Keratinocyte (primary cell): ENCODE measurements at regions not wholly inside any gene's neighbourhood (a gene's known extent, or its start where the extent isn't known, plus 50 kb on each side); places are given as distances from the start of the nearest gene placed in this dataset.

ENCODE experiments used
- DNase-seq: peaks from one replicate; pipeline ENCODE4 v3.0.0-alpha.2; 2011; ENCODE audit warnings: low read depth, missing footprints, low spot score
- FAIRE-seq: peaks from 2 replicates; lab custom pipeline; 2011; peaks lifted over from hg19 to GRCh38; lab: Jason Lieb, UNC
- H2AFZ ChIP-seq: 2 replicates; pipeline ENCODE4 v1.6.0; 2012; ENCODE audit warnings: low read length, control low read depth, inconsistent platforms; ENCODE audit not compliant: control insufficient read depth
- H3K27ac ChIP-seq: 2 replicates; pipeline ENCODE4 v1.5.1; 2011; ENCODE audit warnings: low read length; ENCODE audit not compliant: control insufficient read depth, insufficient read depth
- H3K27me3 ChIP-seq: 3 replicates; pipeline ENCODE4 v1.6.0; 2011; ENCODE audit warnings: low read length; ENCODE audit not compliant: control insufficient read depth, insufficient read depth; ENCODE audit errors: extremely low read depth
- H3K36me3 ChIP-seq, 2 experiments: 2 replicates in 1 of 2; 3 replicates in 1 of 2; pipeline ENCODE4 v1.5.1; 2011; ENCODE audit warnings: low read length in 2 of 2, mild to moderate bottlenecking in 1 of 2; ENCODE audit not compliant: control insufficient read depth in 2 of 2, insufficient read depth in 2 of 2; ENCODE audit errors: extremely low read depth in 1 of 2
- H3K4me1 ChIP-seq: 3 replicates; pipeline ENCODE4 v1.5.1; 2011; ENCODE audit warnings: low read length; ENCODE audit not compliant: control insufficient read depth, insufficient read depth; ENCODE audit errors: extremely low read depth
- H3K4me2 ChIP-seq: 3 replicates; pipeline ENCODE4 v1.6.0; 2011; ENCODE audit warnings: low read depth, low read length; ENCODE audit not compliant: control insufficient read depth, insufficient read depth; ENCODE audit errors: extremely low read depth
- H3K4me3 ChIP-seq, 3 experiments: fragments of 200-600 bp in 1 of 3; sonication (generic) in 1 of 3; 2 replicates in 2 of 3; 3 replicates in 1 of 3; pipeline ENCODE4 v1.5.1; 2011 to 2016; ENCODE audit warnings: low read length in 3 of 3, mild to moderate bottlenecking in 3 of 3, control low read depth in 2 of 3, inconsistent platforms in 1 of 3, low read depth in 1 of 3, mixed read lengths in 1 of 3, mixed run types in 1 of 3, moderate library complexity in 1 of 3; ENCODE audit not compliant: control insufficient read depth in 2 of 3, insufficient read depth in 2 of 3; ENCODE audit errors: extremely low read depth in 1 of 3
- H3K79me2 ChIP-seq: 2 replicates; pipeline ENCODE4 v1.6.0; 2012; ENCODE audit warnings: low read length; ENCODE audit not compliant: control insufficient read depth, insufficient read depth
- H3K9ac ChIP-seq: 3 replicates; pipeline ENCODE4 v1.6.0; 2011; ENCODE audit warnings: low read length; ENCODE audit not compliant: control insufficient read depth, insufficient read depth; ENCODE audit errors: extremely low read depth
- H3K9me1 ChIP-seq: 3 replicates; pipeline ENCODE4 v1.6.0; 2011; ENCODE audit warnings: low read length; ENCODE audit not compliant: control insufficient read depth, insufficient read depth; ENCODE audit errors: extremely low read depth
- H3K9me3 ChIP-seq: 2 replicates; pipeline ENCODE4 v1.5.1; 2012; ENCODE audit warnings: low read depth, low read length; ENCODE audit not compliant: control insufficient read depth
- H4K20me1 ChIP-seq: 3 replicates; pipeline ENCODE4 v1.6.0; 2011; ENCODE audit warnings: low read length; ENCODE audit not compliant: control insufficient read depth, insufficient read depth; ENCODE audit errors: extremely low read depth
- CTCF ChIP-seq, 3 experiments: IDR thresholded peaks in 1 of 3; conservative IDR thresholded peaks in 1 of 3; optimal IDR thresholded peaks in 1 of 3; 2 replicates in 2 of 3; 3 replicates in 1 of 3; pipeline versions ENCODE3 to v1.5.1; 2011; ENCODE audit warnings: low read length in 3 of 3, mild to moderate bottlenecking in 3 of 3, moderate library complexity in 2 of 3, control low read depth in 1 of 3, inconsistent platforms in 1 of 3; ENCODE audit not compliant: insufficient read depth in 2 of 3; ENCODE audit errors: extremely low read depth in 1 of 3
- EZH2 ChIP-seq: IDR thresholded peaks from one replicate; pipeline ENCODE4 v1.6.1; 2012; ENCODE audit warnings: inconsistent platforms, mild to moderate bottlenecking, low read length, moderate library complexity
- dilution Hi-C: fragments of 300-500 bp; cut with MboI; formaldehyde crosslinking; loops from one replicate; pipeline ENCODE4 v1.7.0; 2020; ENCODE audit warnings: low sequenced_read_pairs; ENCODE audit not compliant: extremely low pct_ligation_motif_present

GRCh38 chr17:69717214-69717613 is 302.7 kb downstream of the MAP2K6 start:
- DNase-seq (no peak), FAIRE-seq (no peak)
- TF ChIP-seq CTCF (optimal IDR thresholded peaks at IDR 0.05 in 1 of 3, IDR thresholded peaks at IDR 0.05 in 1 of 3, conservative IDR thresholded peaks at IDR 0.05 in 1 of 3; ENCODE audit: extremely low read depth in 1 of 3, insufficient read depth in 2 of 3, low read length in 3 of 3) (no peak), EZH2 (no peak)
- Histone ChIP-seq H3K9me1 (no peaks in the 10 kb centered on the region), H3K4me2 (no peak overlapping the region), H3K36me3 (no peaks in the 10 kb centered on the region), H3K9ac (no peak overlapping the region), H3K4me3 (no peak overlapping the region), H3K4me1 (no peaks in the 10 kb centered on the region), H2AFZ (no peak overlapping the region), H3K79me2 (no peaks in the 10 kb centered on the region), H3K27ac (no peak overlapping the region), H3K27me3 (no peaks in the 10 kb centered on the region), H3K9me3 (no peaks in the 10 kb centered on the region), H4K20me1 (no peaks in the 10 kb centered on the region)
- dilution Hi-C loops: no loop called here

- FAIRE-seq: no peak
Observed at GRCh38 chr17:69717819-69718218, 303.3 kb downstream of the MAP2K6 start.

More at GRCh38 chr17:69717819-69718218, 303.3 kb downstream of the MAP2K6 start:
- Histone ChIP-seq H3K27me3 (no peaks in the 10 kb centered on the region), H4K20me1 (no peaks in the 10 kb centered on the region), H3K27ac (no peak overlapping the region), H3K4me3 (no peak overlapping the region), H3K36me3 (no peaks in the 10 kb centered on the region), H3K9ac (no peak overlapping the region), H2AFZ (no peak overlapping the region), H3K79me2 (no peaks in the 10 kb centered on the region), H3K9me3 (no peaks in the 10 kb centered on the region), H3K9me1 (no peaks in the 10 kb centered on the region), H3K4me1 (no peaks in the 10 kb centered on the region), H3K4me2 (no peak overlapping the region)
- dilution Hi-C loops: no loop called here
- no peak for DNase-seq
- TF ChIP-seq EZH2 (no peak), CTCF (optimal IDR thresholded peaks at IDR 0.05 in 1 of 3, IDR thresholded peaks at IDR 0.05 in 1 of 3, conservative IDR thresholded peaks at IDR 0.05 in 1 of 3; ENCODE audit: extremely low read depth in 1 of 3, insufficient read depth in 2 of 3, low read length in 3 of 3) (no peak)
